Daoy (cell line): ENCODE measurements at regions not wholly inside any gene's neighbourhood (a gene's known extent, or its start where the extent isn't known, plus 50 kb on each side); places are given as distances from the start of the nearest gene placed in this dataset.
"Not testable (repeated sequence)": the region's sequence is repeated elsewhere in the genome, so short reads cannot be mapped to it uniquely, and the experiment has no call there.

Experiments used
- DNase-seq: peaks from one replicate; pipeline ENCODE4 v3.0.0-alpha.2; 2015; ENCODE audit warnings: low read depth

DNA sequence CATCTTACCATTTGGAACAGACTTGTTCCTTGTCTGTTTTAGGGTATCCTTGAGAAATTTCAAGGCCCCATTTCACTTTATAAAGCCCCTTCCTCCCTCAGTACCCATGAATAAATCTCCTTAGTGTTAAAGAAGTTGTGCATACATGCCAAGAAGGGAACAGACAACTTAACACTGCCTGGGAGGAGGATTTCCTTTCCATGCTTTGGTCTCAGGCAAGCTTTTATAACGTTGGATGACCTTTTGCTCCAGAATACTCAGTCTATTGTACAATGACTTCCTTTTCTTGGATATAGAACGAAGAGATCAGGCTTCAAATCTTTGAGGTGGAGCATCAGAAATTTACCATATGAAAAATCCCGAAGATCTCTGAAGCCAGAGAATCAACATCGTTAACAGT is 551.4 kb downstream of the PRKD1 start:
- no peak for DNase-seq

DNA sequence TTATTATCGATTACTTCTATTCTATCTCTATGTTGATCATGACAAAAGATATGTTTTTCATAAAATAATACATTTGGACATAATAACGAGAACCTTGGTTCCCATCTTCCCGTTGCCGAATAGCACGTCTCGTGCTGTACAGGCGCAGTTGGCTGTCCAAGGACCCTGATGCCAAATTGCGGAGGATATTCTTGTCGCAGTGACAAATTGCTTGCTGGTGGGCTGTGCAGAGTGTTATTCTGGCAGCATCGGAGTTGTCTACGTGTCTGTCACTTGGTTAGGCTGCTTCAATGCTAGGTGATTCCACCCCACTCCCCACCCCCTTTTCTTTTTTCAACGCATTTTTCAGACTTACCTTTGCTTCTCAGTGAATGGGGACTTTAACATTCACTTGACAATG is 546.8 kb downstream of the PRKD1 start:
- DNase-seq: no peak

DNA sequence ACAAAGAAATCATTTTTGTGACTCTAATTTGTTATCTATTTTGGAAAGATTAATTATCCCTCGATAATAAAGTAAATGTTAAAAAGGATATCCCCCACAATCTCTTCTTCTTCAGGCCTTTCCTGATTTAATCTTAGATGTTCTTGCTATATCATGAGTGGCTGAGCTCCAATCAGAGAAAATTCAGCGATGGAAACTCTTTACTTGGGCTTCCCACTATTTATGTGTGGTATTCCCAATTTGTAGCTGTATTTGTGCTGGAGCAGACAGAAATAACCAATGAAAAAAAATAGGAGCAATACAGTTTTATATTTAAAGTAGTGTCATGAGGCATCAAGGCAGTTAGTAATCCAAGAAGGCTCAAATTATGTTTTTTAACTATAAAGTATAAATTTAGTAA is 539.1 kb downstream of the PRKD1 start:
- no peak for DNase-seq

DNA sequence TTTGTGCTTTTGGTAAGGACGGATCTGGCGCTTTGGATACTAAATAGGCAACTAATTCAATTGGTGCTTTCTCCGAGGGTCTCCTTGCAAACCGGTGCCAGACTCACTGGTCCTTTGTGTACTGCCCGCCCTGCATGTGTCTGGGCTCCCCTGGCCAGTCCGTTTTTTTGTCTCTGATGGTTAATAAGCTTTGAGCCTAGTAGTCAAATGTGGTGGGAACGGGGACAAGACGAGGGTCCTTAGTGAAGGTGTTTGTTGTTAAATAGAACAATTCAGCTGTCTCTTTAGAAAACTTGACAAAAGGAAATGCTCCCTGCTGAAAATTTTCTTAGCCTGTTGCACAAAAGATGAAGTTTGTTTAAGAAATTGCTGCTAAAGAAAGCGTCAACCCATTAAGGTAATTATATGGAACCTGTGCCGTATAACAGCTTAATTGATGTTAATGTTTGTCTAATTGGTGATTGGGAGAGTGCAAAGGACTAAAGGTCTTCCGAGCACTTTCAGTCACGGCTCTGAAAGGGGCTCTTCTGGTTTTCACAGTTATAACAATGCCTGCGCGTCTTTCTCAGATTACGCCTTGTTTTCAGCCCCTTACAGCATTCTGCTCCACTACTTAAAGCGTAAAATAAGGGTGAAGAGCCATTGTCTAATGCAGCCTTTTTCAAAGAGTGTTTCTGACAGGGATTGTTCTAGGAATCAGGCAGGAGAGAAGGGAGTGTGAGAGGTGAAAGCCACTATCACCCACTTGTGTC is 537.4 kb downstream of the PRKD1 start:
- DNase-seq: no peak

DNA sequence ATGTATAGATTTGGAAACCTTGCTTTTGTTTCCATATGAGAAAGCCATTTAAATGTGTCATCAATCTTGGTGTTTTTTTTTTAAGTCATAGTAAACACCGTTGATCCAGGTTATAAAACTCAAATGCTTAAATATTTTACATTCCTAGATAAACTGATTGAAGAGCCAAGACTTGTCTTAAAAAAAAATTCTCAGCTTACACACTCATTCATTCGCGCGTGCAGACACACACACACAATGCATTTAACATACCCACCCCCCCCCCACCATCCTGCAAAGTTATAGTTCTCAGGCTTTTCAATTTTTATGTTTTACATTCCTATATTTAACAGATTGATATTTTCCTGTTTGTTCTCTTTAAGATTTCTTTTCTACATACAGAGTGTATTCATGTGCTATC is 536.4 kb downstream of the PRKD1 start:
- DNase-seq: no peak

DNA sequence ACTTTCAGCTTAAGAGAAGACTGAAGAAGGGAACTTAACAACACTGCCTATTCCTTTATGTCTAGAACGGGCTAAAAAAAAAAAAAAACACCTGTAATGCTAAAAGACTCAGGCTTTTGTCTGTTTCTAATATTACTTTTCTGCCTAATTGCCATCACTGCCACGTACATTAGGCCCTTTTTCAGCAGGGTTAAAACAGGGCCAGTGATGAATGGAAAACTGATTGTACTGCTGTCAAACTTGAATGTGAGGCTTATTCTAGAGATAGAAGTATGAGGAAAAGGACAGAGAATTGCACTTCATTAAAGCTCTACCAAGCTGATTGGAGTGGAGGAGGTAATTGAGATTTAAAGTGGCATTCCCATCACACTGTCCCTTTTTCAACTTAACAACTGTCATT is 535.8 kb downstream of the PRKD1 start:
- no peak for DNase-seq

DNA sequence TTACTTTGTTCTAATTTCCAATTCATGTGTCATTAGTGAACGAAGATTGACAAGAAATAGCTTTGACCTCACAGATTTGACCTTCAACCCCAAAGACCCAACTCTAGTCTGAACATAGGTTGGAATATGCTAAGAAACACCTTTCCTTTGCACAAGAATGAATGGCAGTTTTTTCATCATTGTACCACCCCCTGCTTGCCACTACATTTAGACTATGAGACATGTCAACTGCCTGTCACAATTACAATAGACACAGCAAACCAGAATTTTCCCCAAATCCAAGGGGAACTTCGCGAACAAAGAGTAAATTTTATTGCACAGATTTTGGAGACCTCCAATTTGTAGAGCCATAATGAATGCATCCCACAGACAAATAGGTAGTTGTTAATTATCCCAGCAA is 535.4 kb downstream of the PRKD1 start:
- DNase-seq: no peak

DNA sequence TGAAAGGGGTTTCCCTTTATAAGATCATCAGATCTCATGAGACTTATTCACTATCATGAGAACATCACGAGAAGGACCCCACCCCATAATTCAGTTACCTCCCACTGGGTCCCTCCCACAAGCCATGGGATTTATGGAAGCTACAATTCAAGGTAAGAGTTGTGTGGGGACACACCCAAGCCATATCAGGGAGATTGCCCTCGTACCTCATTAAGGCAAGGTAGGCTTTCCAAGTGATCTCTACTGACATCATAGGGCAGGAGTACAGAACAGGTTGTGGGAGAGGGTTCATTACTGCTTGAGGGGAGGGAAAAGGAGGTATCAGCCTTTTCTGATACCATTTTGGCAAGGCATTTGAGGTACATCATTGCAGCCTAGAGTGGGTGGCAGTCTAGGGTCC is 524.6 kb downstream of the PRKD1 start:
- DNase-seq: no peak

DNA sequence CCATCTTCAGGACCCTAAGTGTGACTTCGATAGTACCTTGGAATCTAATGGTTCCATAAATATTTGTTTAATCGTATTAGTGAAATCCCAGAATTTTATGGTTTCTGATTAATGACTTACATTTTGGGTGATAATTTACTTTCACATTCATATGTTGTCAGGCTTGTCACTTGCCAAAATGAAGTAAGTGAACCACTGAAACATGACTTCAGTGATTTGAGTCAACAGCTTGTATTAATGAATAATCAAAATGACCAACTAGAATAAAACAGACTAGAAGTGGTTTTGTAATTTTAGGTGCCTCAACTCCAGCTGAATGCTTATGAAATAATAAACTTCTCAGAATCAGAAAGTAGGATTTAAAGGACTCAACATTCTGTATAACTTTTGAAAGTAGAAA is 517.1 kb downstream of the PRKD1 start:
- DNase-seq: no peak

DNA sequence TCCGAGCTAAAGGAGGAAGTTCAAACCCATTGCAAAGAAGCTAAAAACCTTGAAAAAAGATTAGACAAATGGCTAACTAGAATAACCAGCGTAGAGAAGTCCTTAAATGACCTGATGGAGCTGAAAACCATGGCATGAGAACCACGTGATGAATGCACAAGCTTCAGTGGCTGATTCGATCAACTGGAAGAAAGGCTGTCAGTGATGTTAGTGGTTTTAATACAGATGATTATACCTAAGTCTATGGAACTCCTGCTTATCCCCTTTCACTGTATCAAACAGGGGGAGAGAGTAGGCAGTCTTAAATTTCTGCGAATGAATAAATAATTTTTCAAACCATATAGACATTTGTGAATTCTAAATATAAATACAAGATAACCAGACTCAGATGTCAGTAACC is 512.7 kb downstream of the PRKD1 start:
- DNase-seq: not testable (repeated sequence)

DNA sequence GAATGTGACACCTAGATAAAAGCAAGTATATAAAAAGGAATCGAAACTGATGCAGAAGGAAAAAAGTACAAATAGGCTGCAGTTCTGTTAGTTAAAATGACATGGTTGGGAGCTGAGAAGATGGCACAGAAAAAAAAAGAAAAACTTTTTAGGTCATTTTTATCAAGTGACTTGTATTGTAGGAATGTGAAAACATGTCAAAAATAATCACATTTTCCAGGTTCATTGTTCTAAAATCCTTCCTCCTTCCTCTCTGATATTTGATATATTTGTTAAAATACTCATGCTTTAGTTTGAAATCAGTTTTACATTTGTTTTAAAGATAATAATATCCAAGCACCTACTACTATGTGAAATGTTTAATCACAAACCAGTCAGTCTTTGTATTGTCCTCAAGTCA is 507.9 kb downstream of the PRKD1 start:
- no peak for DNase-seq

DNA sequence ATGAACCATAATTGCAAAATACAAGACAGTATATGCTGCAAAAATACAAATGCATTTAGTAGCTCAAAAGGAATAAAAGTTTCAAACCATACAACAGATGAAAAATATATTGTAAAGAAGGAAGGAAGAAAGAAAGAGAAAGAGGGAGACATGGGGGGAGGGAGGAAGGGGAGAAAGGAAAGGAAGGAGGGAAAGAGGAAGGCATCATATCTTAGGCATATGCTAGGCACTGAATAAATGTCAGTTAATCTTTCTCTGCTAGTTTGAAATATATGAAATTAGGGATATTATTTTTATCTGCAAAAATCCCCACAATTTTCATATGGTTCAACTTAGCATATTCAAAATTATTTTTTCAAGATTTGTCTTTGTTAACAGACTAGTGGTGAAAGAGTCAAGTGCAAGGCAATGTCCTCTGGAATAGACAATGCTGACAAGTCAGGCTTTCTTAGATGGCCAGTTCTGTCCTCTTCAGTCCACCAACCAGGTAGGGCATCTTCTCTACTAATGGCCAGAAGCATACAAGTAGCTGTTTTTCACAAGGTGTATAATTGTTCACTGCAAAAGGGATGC is 506.4 kb downstream of the PRKD1 start:
- DNase-seq: no peak

DNA sequence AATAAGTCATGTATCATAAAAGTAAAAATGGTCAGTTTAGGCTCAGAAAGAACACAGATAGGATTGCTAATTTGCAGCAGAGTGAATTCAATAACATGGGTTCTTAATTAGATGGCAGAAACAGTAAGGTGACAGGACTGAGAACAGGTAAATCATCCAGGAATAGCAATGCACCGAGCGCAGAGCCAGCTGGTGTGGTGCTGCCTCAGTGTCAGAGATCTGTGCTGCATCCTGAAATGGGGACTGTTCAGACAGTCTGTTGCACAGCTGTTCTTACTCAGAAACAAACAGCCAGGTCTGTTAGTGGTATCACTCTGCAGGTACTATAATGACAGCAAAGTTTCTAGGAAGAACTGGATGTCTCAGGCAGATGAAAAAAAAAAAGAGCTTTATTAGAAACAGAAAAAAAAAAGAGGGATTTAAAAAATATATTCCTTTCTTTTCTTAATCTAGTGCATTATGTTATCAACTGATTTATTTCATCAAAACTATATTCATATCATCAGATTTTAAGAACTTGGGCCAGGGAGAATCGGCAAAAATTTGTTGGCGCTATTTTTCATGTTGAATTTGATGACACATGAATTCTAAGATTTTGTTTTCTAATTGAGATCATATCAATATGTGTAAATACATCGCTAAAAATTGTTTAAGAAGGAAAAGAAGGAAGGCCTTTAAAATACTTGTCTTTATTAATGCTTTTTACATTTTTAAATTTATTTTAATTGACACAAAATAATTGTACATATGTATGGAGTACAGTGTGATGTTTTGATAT is 501.8 kb downstream of the PRKD1 start:
- DNase-seq: no peak

DNA sequence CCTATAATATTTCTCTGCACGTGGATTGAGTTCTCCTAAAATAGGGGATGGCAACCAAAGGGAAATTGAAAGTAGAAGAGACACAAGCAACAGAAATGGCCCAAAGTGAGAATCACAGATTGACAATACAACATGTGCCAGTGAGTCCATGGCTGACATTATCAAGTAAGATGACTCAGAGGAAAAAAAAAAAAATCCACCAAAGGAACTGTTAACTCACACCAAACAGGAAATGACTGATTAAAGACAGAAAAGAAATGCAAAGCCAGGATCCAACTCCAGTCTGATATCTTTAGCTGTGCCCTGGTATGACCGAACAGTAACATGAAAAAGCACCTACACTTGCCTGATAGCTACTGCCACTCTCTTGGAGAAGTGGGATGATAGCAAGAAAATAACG is 485.0 kb downstream of the PRKD1 start:
- DNase-seq: peak; percentile 72

DNA sequence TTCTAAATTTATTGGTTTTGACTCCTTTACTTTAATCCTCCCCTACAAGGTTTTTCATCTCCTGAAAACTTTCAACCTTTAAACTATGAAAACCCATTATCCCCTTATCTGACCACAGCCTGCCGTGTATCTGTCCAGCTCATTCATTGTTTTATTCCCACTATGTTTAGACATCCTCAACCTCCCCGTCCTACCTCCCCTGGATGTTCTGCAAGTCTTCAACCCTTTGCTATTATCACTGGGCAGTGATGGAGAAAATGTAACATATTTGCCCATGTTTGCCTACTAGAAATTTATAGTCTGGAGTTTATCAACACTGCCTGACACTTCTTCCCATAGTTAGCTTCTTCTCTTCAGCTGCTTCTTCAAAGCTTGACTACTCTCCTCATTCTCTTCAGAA is 483.4 kb downstream of the PRKD1 start:
- DNase-seq: no peak

DNA sequence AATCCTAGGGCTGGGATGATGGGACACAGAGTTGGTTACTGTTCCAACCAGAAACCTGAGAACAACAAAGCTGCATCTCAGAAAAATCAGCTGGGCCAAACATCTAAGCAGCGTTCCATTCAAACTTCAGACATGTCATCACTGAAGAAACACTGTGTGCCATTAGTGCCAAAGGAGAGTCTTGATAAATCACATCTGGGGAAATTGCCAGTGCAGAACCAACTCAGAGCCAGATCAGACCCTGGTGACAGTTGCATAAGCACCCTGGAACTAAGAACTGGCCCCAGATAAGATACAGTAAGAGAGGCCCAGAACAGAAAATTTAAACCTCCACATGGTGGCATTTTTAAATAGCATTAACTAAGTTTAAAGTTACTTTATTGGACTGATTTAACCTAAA is 482.8 kb downstream of the PRKD1 start:
- no peak for DNase-seq

DNA sequence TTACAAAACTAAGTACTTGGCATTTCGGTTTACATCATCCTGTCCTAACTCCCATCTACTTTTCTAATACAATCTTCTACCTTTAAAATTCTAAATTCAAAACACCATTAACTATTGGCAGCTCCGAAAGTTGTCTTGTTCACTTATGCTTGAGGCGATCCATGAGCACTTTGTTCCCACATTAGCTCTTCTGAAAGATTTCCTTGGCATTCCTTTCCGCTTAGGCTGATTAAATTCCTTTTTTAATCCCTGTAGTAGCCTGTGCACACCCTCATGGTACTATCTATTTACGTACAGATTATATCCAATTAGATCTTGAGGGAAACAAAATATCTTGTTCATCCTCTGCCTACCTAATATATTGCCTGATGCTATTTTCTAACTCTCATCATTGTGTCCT is 480.7 kb downstream of the PRKD1 start:
- DNase-seq: no peak

DNA sequence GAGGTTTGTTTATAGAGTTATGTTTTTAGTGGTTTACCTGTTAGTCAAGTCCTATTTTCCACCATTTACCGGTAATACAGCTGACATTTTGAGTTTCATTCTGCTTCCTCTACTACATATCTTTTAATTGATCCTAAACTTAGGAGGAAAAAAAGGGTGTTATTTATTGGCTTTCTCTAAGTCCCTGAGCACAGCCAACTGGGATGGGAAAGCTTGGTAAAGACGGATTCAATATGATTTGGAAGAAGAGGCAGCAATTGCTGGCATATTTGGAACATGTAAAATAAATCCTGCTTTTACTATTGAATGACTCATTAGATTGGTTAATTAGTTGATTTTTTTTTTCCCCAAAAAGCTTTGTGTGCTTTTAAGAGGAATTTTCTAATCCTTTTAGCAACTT is 475.7 kb downstream of the PRKD1 start:
- no peak for DNase-seq

DNA sequence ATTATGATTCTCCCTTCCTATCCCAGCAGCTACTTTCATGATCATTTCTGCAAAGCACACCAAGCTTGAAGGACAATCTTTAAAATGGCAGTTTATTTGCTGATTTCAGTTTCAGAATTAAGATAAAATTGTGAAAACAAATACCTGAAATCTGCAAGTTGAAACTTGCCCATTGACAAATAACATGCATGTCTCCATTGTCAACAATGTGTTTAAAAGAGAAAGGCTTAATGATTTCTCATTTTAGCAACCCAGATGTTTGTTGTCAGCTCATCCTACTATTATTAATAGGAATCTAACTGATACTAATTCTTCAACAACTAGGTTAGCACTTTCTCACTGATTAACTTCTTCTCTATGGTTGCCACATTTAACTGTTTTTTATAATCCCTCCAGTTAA is 474.6 kb downstream of the PRKD1 start:
- DNase-seq: no peak

DNA sequence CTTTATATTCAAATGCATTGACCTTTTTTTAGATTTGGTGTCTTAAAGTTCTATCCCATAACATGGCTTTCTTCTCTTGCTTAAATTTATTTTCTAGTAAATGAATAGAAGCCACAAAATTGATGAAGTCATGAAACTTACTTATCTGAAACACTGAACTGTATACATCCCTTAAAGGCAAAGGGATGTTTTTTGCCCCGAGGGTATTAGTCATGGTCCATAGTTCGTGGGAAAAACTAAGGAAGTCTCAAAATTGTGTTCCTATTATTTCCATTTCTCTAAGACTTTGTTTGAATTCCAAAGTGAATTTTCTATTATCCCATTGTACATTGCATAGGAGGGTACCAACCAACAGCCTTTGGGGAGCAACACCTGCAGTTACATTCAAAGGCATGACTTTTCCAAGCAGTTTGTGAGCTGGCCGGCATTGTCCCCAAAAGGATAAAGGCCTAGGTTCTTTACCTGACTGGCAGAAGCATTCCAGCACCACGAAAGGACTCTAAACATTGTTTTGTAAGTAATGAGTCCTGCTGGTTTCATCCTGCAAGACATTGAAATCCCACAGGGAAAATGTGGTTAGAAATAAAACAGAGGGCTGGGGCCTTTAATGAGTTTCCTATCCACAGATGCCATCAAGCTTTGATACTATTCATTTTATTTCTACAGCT is 473.5 kb downstream of the PRKD1 start:
- no peak for DNase-seq

DNA sequence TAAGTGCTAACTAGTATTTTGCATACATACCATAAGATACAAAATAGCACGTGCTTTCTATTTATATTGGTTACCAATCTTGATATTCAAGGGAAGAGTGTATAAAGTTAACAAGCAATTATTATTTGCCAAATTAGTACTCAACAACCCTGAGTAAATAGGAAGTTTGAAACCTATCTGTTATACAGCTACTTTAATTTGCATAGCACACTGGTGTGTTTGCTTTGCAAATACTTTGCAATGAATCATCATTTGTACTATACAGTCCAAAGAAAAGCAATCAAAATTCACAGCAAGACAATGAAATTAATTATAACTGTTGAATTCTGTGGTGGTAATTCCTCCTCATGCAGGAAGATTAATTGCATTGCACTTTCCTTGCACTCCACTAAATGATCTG is 469.1 kb downstream of the PRKD1 start:
- DNase-seq: no peak

DNA sequence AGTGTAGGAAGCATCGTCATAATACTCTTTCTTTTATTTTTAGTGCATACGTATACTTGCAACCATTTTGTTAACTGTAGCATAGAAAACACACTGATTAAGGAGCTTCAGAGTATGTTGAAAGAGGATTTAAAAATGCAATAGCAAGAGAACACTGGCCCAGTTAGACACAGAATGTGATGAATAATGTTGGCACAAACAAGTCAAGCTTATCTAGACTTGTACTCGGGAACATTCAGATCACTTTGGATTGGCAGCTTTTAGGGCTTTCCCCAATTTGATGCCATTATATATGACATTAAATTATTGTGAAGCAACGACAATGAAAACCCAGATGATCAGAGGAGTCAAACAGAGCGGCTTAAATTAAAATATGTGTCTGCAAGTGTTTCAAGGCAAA is 468.1 kb downstream of the PRKD1 start:
- DNase-seq: no peak
